BLaER1 (cell line): ENCODE measurements at regions not wholly inside any gene's neighbourhood (a gene's known extent, or its start where the extent isn't known, plus 50 kb on each side); places are given as distances from the start of the nearest gene placed in this dataset.

Experiments used
- H3K27ac ChIP-seq: shearing (Covaris generic); formaldehyde crosslinking; 2 replicates; pipeline ENCODE4 v1.8.1; 2022
- H3K27me3 ChIP-seq: shearing (Covaris generic); formaldehyde crosslinking; 2 replicates; pipeline ENCODE4 v1.8.1; 2022
- H3K36me3 ChIP-seq: shearing (Covaris generic); formaldehyde crosslinking; 2 replicates; pipeline ENCODE4 v1.8.1; 2022
- H3K4me1 ChIP-seq: shearing (Covaris generic); formaldehyde crosslinking; 2 replicates; pipeline ENCODE4 v1.8.1; 2022
- H3K4me2 ChIP-seq: shearing (Covaris generic); formaldehyde crosslinking; 2 replicates; pipeline ENCODE4 v1.8.1; 2022
- H3K4me3 ChIP-seq: shearing (Covaris generic); formaldehyde crosslinking; 2 replicates; pipeline ENCODE4 v1.8.1; 2022
- H3K9ac ChIP-seq: shearing (Covaris generic); formaldehyde crosslinking; 2 replicates; pipeline ENCODE4 v1.8.1; 2022
- H3K9me3 ChIP-seq: shearing (Covaris generic); formaldehyde crosslinking; 2 replicates; pipeline ENCODE4 v1.8.1; 2022
- H4K20me1 ChIP-seq: shearing (Covaris generic); formaldehyde crosslinking; 2 replicates; pipeline ENCODE4 v1.8.1; 2022
- Cebpa-rat ChIP-seq: shearing (Covaris generic); IDR thresholded peaks from 2 replicates; pipeline ENCODE4 v1.8.1; 2022

- H3K9me3 ChIP-seq, result no peaks in the 10 kb centered on the region; the same call in 1 of the 2 replicates
- no peaks in the 10 kb centered on the region for H3K36me3 ChIP-seq
- no peak overlapping the region for H3K27ac ChIP-seq
- no peak overlapping the region for H3K4me3 ChIP-seq
- TF ChIP-seq Cebpa-rat, result no peak
- H4K20me1 ChIP-seq, result no peaks in the 10 kb centered on the region
- no peak overlapping the region for H3K9ac ChIP-seq
- H3K4me1 ChIP-seq, result peaks cover 1% of the 10 kb centered on the region
- no peaks in the 10 kb centered on the region for H3K27me3 ChIP-seq
- H3K4me2 ChIP-seq, result no peak overlapping the region
These were observed 149.9 kb downstream of the RGS9 start for GRCh38 chr17:65287040-65287439.

DNA sequence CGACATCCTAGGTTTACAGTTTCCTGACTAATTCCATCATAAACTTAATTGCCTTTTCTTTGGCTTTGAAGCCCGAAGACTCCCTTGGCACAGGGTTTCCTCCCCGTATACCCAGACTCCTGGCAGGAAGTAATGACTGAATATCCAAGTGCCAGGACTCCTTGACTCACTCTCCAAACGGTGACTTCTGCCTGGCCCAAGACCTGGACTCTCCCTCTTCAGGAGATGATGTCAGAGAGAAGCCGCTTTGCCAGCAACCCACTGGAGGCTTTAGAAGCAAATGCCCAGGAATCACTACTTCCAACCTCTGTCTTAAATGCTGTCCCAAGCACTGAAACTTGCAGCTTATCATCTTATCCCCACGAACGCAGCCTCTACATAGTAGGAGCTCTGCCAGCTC, 146.5 kb downstream of the RGS9 start:
- Histone ChIP-seq H3K4me1 (no peaks in the 10 kb centered on the region), H3K4me3 (no peak overlapping the region), H3K27ac (no peak overlapping the region), H3K27me3 (no peaks in the 10 kb centered on the region), H3K9ac (no peak overlapping the region), H3K36me3 (no peaks in the 10 kb centered on the region), H3K4me2 (no peak overlapping the region), H4K20me1 (no peaks in the 10 kb centered on the region), H3K9me3 (no peaks in the 10 kb centered on the region; the same call in 1 of the 2 replicates)
- no peak for TF ChIP-seq Cebpa-rat

DNA sequence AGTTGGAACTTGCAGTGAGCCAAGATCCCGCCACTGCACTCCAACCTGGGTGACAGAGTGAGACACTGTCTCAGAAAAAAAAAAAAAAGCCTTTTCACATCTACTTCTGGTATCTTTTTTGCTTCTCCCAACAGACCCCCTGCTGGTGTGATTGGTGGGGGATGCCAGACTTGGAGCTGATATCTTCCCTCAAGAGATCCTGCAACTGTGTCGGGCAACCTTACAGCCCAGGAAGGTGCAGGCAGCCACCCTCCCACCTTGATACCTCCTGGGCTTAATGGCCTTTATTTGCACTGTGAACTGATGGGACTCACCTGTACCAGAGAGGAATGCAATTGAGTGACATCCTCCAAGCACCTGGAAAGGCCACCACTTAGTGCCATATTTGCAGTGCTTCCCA, 142.3 kb downstream of the RGS9 start:
- Histone ChIP-seq H3K9me3 (no peaks in the 10 kb centered on the region; the same call in 1 of the 2 replicates), H3K27ac (no peak overlapping the region), H3K27me3 (no peaks in the 10 kb centered on the region), H3K36me3 (no peaks in the 10 kb centered on the region), H3K4me1 (peaks cover 10% of the 10 kb centered on the region), H3K4me3 (no peak overlapping the region), H3K9ac (no peak overlapping the region), H3K4me2 (no peak overlapping the region), H4K20me1 (no peaks in the 10 kb centered on the region)
- TF ChIP-seq Cebpa-rat, result no peak

- Histone ChIP-seq H3K36me3 (no peaks in the 10 kb centered on the region), H3K27me3 (no peaks in the 10 kb centered on the region), H3K4me3 (no peak overlapping the region), H3K9ac (no peak overlapping the region), H4K20me1 (no peaks in the 10 kb centered on the region), H3K4me1 (peaks cover 10% of the 10 kb centered on the region), H3K27ac (no peak overlapping the region), H3K9me3 (no peaks in the 10 kb centered on the region), H3K4me2 (no peak overlapping the region)
- no peak for TF ChIP-seq Cebpa-rat
These were observed 141.6 kb downstream of the RGS9 start for GRCh38 chr17:65278820-65279184.

- no peaks in the 10 kb centered on the region for H3K27me3 ChIP-seq
- H3K27ac ChIP-seq, result no peak overlapping the region
- H3K4me3 ChIP-seq, result no peak overlapping the region
- no peaks in the 10 kb centered on the region for H3K9me3 ChIP-seq
- H3K4me2 ChIP-seq, result no peak overlapping the region
- H3K9ac ChIP-seq, result no peak overlapping the region
- TF ChIP-seq Cebpa-rat, result no peak
- no peaks in the 10 kb centered on the region for H4K20me1 ChIP-seq
- H3K4me1 ChIP-seq, result peaks cover 10% of the 10 kb centered on the region
- H3K36me3 ChIP-seq, result no peaks in the 10 kb centered on the region
These were observed 141.1 kb downstream of the RGS9 start for GRCh38 chr17:65278050-65278819.

DNA sequence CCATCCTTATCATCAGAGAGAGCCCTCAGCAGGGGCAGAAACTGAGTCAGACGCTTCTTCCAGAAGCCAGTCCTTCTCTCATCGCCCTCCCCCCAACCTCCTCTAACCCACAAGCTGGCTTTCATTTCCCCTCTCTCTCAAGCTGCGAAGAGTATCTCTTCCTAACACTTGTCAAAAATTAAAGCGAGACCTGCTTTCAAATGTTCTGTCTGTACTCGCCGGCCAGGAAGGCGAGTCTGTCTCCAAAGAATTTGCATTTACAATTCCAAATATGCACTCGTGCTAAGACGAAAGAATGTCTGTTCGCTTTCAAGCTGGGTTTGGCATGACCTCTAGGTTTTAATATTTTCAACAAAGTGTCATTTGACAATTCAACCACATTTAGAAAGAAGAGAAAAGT, 140.4 kb downstream of the RGS9 start:
- Histone ChIP-seq H3K36me3 (no peaks in the 10 kb centered on the region), H3K4me2 (0 out of 2 replicates have a peak overlapping the region, but pooled peaks have one; percentile 12)

More for the DNA sequence above, 140.4 kb downstream of the RGS9 start:
- no peak overlapping the region for H3K4me3 ChIP-seq
- H3K4me1 ChIP-seq, result peaks cover 10% of the 10 kb centered on the region
- H3K27me3 ChIP-seq, result no peaks in the 10 kb centered on the region
- no peak overlapping the region for H3K27ac ChIP-seq
- TF ChIP-seq Cebpa-rat, result no peak
- H3K9ac ChIP-seq, result no peak overlapping the region
- no peaks in the 10 kb centered on the region for H3K9me3 ChIP-seq
- no peaks in the 10 kb centered on the region for H4K20me1 ChIP-seq
